Endothelial cell of umbilical vein (primary cell): ENCODE measurements at regions not wholly inside any gene's neighbourhood (a gene's known extent, or its start where the extent isn't known, plus 50 kb on each side); places are given as distances from the start of the nearest gene placed in this dataset.

Experiments used
- BruUV-seq: library from RNA; stranded (reverse); fragments of 400-500 nt; replicated peaks from 2 replicates; lab custom pipeline; 2021; lab: Mats Ljungman, UMichigan
- CTCF ChIA-PET: fragments of 300-600, 350-600 bp; sonication (Branson Sonifier 250); formaldehyde crosslinking; loops from one replicate; lab custom pipeline; 2021; ENCODE audit warnings: antibody characterized with exemption, inconsistent platforms; lab: Charles Lee
- POLR2A ChIA-PET: fragments of 300-600, 350-600 bp; sonication (Branson Sonifier 250); formaldehyde crosslinking; loops from one replicate; lab custom pipeline; 2021; ENCODE audit warnings: antibody characterized with exemption, inconsistent platforms; lab: Charles Lee
- DNase-seq: peaks from one replicate; pipeline ENCODE4 v3.0.0-alpha.2; 2011; ENCODE audit warnings: low read depth, low spot score
- FAIRE-seq: peaks from 2 replicates; lab custom pipeline; 2011; peaks lifted over from hg19 to GRCh38; lab: Jason Lieb, UNC
- H2AFZ ChIP-seq: 2 replicates; pipeline ENCODE4 v1.6.0; 2012; ENCODE audit warnings: low read depth, low read length, control low read depth, inconsistent platforms
- H3K27ac ChIP-seq: 2 replicates; pipeline ENCODE4 v1.5.1; 2011; ENCODE audit warnings: low read depth, mild to moderate bottlenecking, control low read depth, low read length, moderate library complexity; ENCODE audit not compliant: insufficient read depth
- H3K27me3 ChIP-seq, 2 experiments: 2 replicates each; pipeline versions ENCODE4 v1.6.0 to v1.6.1; 2011; ENCODE audit warnings: low read length in 2 of 2, mixed read lengths in 1 of 2; ENCODE audit not compliant: control insufficient read depth in 2 of 2, insufficient read depth in 2 of 2
- H3K36me3 ChIP-seq, 2 experiments: 2 replicates in 1 of 2; 3 replicates in 1 of 2; pipeline ENCODE4 v1.5.1; 2011; ENCODE audit warnings: low read length in 2 of 2, mild to moderate bottlenecking in 1 of 2, moderate library complexity in 1 of 2; ENCODE audit not compliant: control insufficient read depth in 2 of 2, insufficient read depth in 2 of 2; ENCODE audit errors: extremely low read depth in 1 of 2
- H3K4me1 ChIP-seq: 3 replicates; pipeline ENCODE4 v1.5.1; 2011; ENCODE audit warnings: mild to moderate bottlenecking, low read length; ENCODE audit not compliant: control insufficient read depth, insufficient read depth; ENCODE audit errors: extremely low read depth
- H3K4me2 ChIP-seq: 2 replicates; pipeline ENCODE4 v1.6.1; 2011; ENCODE audit warnings: low read length, control low read depth, mixed read lengths; ENCODE audit not compliant: insufficient read depth
- H3K4me3 ChIP-seq, 3 experiments: fragments of 200-600 bp in 1 of 3; sonication (generic), shearing (Covaris generic) in 1 of 3; replicated peaks in 1 of 3; 2 replicates each; pipeline ENCODE4 v1.5.1; 2011 to 2016; ENCODE audit warnings: control low read depth in 3 of 3, low read length in 3 of 3, mild to moderate bottlenecking in 2 of 3, inconsistent platforms in 1 of 3, low read depth in 1 of 3, moderate library complexity in 1 of 3; ENCODE audit not compliant: insufficient read depth in 1 of 3
- H3K79me2 ChIP-seq: 2 replicates; pipeline ENCODE4 v1.6.0; 2012; ENCODE audit warnings: low read length, inconsistent platforms; ENCODE audit not compliant: control insufficient read depth, insufficient read depth
- H3K9ac ChIP-seq: replicated peaks from 2 replicates; pipeline ENCODE3; 2011; ENCODE audit warnings: low read length, control low read depth; ENCODE audit not compliant: insufficient read depth; ENCODE audit errors: extremely low read depth
- H3K9me1 ChIP-seq: replicated peaks from 3 replicates; pipeline ENCODE4 v1.6.0; 2011; ENCODE audit warnings: mild to moderate bottlenecking, low read length; ENCODE audit not compliant: control insufficient read depth, insufficient read depth; ENCODE audit errors: extremely low read depth
- H3K9me3 ChIP-seq: replicated peaks from 2 replicates; pipeline ENCODE4 v1.5.1; 2012; ENCODE audit warnings: low read length, inconsistent platforms; ENCODE audit not compliant: control insufficient read depth, insufficient read depth
- H4K20me1 ChIP-seq: replicated peaks from 2 replicates; pipeline ENCODE3; 2011; ENCODE audit warnings: mild to moderate bottlenecking, low read length; ENCODE audit not compliant: control insufficient read depth, insufficient read depth; ENCODE audit errors: extremely low read depth
- EZH2 ChIP-seq: IDR thresholded peaks from 2 replicates; pipeline ENCODE4 v1.6.1; 2012; ENCODE audit warnings: borderline replicate concordance, low read depth, mild to moderate bottlenecking, moderate library complexity, low read length, inconsistent platforms; ENCODE audit not compliant: severe bottlenecking
- FOS ChIP-seq: IDR thresholded peaks from 2 replicates; pipeline ENCODE4 v1.6.1; 2011; ENCODE audit warnings: mild to moderate bottlenecking, low read length, moderate library complexity, borderline replicate concordance; ENCODE audit not compliant: insufficient read depth
- GATA2 ChIP-seq: IDR thresholded peaks from 2 replicates; pipeline ENCODE4 v1.7.0; 2011; ENCODE audit warnings: low read depth, mild to moderate bottlenecking, moderate library complexity, mixed read lengths, low read length; ENCODE audit not compliant: insufficient read length, insufficient read depth
- JUN ChIP-seq: IDR thresholded peaks from 2 replicates; pipeline ENCODE4 v1.6.1; 2011; ENCODE audit warnings: borderline replicate concordance, low read depth; ENCODE audit not compliant: insufficient read length, insufficient read depth
- MYC ChIP-seq: IDR thresholded peaks from one replicate; pipeline ENCODE4 v1.6.1; 2011; ENCODE audit warnings: mild to moderate bottlenecking, low read depth, low read length
- POLR2A ChIP-seq: IDR thresholded peaks from 2 replicates; pipeline ENCODE4 v1.6.1; 2012; ENCODE audit warnings: low read depth, mild to moderate bottlenecking, control low read depth, low read length
- POLR2AphosphoS5 ChIP-seq: IDR thresholded peaks from 2 replicates; pipeline ENCODE4 v1.6.1; 2012; ENCODE audit warnings: low read depth, mild to moderate bottlenecking, control low read depth, low read length, moderate library complexity; ENCODE audit not compliant: insufficient read depth
- dilution Hi-C: fragments of 300-500 bp; cut with MboI; formaldehyde crosslinking; loops from one replicate; pipeline ENCODE4 v1.15.0; 2019; ENCODE audit warnings: low sequenced_read_pairs; ENCODE audit not compliant: extremely low pct_ligation_motif_present
- intact Hi-C: fragments of 100-400 bp; cut with micrococcal nuclease; formaldehyde crosslinking; loops from one replicate; pipeline ENCODE4 v1.10.0; 2022
- TF ChIP-seq, protein P1 (sequence below), 2 donors: IDR thresholded peaks; 1 replicate in 1 of 2; 2 replicates in 1 of 2; pipeline ENCODE4 v1.5.1; 2011; ENCODE audit warnings: low read length in 2 of 2, mild to moderate bottlenecking in 2 of 2, moderate library complexity in 2 of 2, control low read depth in 1 of 2, inconsistent platforms in 1 of 2, low read depth in 1 of 2; ENCODE audit not compliant: insufficient read depth in 1 of 2; ENCODE audit errors: extremely low read depth in 1 of 2
- TF ChIP-seq, protein P2 (sequence below): IDR thresholded peaks from 2 replicates; pipeline ENCODE4 v1.6.1; 2011; ENCODE audit not compliant: insufficient read depth, insufficient read length

DNA sequence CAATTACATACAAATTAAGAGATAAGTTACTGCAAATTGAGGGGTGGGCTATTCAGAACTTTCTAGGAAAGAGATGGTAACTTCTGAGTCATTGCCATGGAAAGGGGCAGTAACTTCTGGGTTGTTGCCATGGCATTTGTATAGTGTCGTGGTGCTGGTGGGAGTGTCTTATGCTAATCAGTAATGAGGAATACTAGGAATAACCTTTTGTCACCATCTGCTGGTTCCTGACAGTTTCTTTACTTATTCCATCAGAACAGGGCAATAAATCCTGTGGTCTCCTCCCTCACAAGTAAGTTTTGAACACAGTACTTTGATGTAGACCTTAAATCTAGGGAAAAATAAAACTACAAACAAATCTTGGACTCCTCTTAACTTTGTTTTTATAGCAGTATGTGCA is 435.4 kb downstream of the BCL11A start:
- dilution Hi-C loops (no loop called here), intact Hi-C loops (no loop called here)
- Histone ChIP-seq H3K79me2 (no peaks in the 10 kb centered on the region), H3K9me1 (no peaks in the 10 kb centered on the region), H3K4me2 (no peak overlapping the region), H3K4me1 (no peaks in the 10 kb centered on the region), H3K36me3 (no peaks in the 10 kb centered on the region), H3K9me3 (peaks cover 8% of the 10 kb centered on the region), H3K27me3 (no peaks in the 10 kb centered on the region), H3K4me3 (no peak overlapping the region), H3K27ac (no peak overlapping the region), H2AFZ (no peak overlapping the region), H4K20me1 (no peaks in the 10 kb centered on the region), H3K9ac (no peak overlapping the region)
- BruUV-seq: no TSS peak
- DNase-seq (no peak), FAIRE-seq (no peak)
- CTCF ChIA-PET: no interaction called here
- POLR2A ChIA-PET: no interaction called here
- TF ChIP-seq JUN (no peak), MYC (no peak)

DNA sequence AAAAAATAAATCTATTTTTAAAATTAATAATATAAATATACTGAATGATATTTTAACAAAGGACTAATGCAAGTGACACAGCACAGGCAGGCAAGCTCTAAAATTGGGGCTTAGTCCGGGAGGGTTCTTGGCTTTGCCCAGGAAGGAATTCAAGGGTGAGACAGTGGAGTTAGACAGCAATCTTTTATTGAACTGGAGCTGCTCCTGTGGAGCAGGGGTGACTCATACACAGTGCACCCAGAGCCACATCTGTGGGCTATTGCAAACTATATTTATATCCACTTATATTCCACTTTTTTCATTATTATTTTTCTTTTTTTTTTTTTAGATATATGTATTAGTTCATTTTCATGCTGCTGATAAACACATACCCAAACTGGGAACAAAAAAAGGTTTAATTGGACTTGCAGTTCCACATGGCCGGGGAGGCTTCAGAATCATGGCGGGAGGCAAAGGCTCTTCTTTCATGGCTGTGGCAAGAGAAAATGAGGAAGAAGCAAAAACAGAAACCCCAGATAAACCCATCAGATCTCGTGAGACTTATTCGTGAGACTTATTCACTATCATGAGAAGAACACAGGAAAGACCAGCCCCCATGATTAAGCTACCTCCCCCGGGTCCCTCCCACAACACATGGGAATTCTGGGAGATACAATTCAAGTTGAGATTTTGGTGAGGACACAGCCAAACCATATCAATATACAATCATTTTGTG is 437.1 kb downstream of the BCL11A start:
- Histone ChIP-seq H3K9me1 (no peaks in the 10 kb centered on the region), H3K9ac (no peak overlapping the region), H3K27me3 (no peaks in the 10 kb centered on the region), H3K4me3 (no peak overlapping the region), H3K79me2 (no peaks in the 10 kb centered on the region), H3K36me3 (no peaks in the 10 kb centered on the region), H4K20me1 (no peaks in the 10 kb centered on the region), H3K4me2 (no peak overlapping the region), H3K27ac (no peak overlapping the region), H3K4me1 (no peaks in the 10 kb centered on the region), H2AFZ (no peak overlapping the region), H3K9me3 (peaks cover 8% of the 10 kb centered on the region)
- dilution Hi-C loops: no loop called here
- no TSS peak for BruUV-seq
- intact Hi-C loops: no loop called here
- FAIRE-seq (no peak), DNase-seq (no peak)
- CTCF ChIA-PET: no interaction called here
- POLR2A ChIA-PET: no interaction called here
- TF ChIP-seq JUN: no peak
- no peak for TF ChIP-seq FOS
- TF ChIP-seq, protein P1, sequence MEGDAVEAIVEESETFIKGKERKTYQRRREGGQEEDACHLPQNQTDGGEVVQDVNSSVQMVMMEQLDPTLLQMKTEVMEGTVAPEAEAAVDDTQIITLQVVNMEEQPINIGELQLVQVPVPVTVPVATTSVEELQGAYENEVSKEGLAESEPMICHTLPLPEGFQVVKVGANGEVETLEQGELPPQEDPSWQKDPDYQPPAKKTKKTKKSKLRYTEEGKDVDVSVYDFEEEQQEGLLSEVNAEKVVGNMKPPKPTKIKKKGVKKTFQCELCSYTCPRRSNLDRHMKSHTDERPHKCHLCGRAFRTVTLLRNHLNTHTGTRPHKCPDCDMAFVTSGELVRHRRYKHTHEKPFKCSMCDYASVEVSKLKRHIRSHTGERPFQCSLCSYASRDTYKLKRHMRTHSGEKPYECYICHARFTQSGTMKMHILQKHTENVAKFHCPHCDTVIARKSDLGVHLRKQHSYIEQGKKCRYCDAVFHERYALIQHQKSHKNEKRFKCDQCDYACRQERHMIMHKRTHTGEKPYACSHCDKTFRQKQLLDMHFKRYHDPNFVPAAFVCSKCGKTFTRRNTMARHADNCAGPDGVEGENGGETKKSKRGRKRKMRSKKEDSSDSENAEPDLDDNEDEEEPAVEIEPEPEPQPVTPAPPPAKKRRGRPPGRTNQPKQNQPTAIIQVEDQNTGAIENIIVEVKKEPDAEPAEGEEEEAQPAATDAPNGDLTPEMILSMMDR (IDR thresholded peaks at IDR 0.05; ENCODE audit: extremely low read depth in 1 of 2, insufficient read depth in 1 of 2, low read depth in 1 of 2, low read length in 2 of 2): no peak
- no peak for TF ChIP-seq GATA2
- no peak for TF ChIP-seq MYC
- TF ChIP-seq POLR2A: no peak
- no peak for TF ChIP-seq EZH2
- TF ChIP-seq, protein P2, sequence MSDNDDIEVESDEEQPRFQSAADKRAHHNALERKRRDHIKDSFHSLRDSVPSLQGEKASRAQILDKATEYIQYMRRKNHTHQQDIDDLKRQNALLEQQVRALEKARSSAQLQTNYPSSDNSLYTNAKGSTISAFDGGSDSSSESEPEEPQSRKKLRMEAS: no peak
- no peak for TF ChIP-seq POLR2AphosphoS5
